ENCODE measurements at regions not wholly inside any gene's neighbourhood (a gene's known extent, or its start where the extent isn't known, plus 50 kb on each side); places are given as distances from the start of the nearest gene placed in this dataset.

- no peak for TF ChIP-seq CTCF (IDR thresholded peaks at IDR 0.05)
- no peak for TF ChIP-seq CHD4 (IDR thresholded peaks at IDR 0.05; ENCODE audit: borderline replicate concordance)
- TF ChIP-seq SMC3 (IDR thresholded peaks at IDR 0.05): no peak
These were observed 443.8 kb downstream of the MED13L start for GRCh38 chr12:115833704-115834103.

All from A549 (cell line).